Motor neuron (in vitro differentiated cells): ENCODE measurements at regions not wholly inside any gene's neighbourhood (a gene's known extent, or its start where the extent isn't known, plus 50 kb on each side); places are given as distances from the start of the nearest gene placed in this dataset.

ENCODE experiments used
- ATAC-seq, 8 experiments: fragments of 200-7000 bp; cut with Tn5 transposase; replicated peaks in 6 of 8; 2 replicates each; pipeline ENCODE4 v1.8.0; 2021; ENCODE audit warnings: mild to moderate bottlenecking in 8 of 8, moderate library complexity in 8 of 8
- H3K27ac ChIP-seq, 2 donors: fragments of 250-450 bp; sonication (Bioruptor Pico); 2 replicates each; pipeline ENCODE4 v1.9.0; 2021; ENCODE audit warnings: antibody characterized with exemption in 2 of 2, mild to moderate bottlenecking in 2 of 2, moderate library complexity in 1 of 2
- H3K4me1 ChIP-seq, 2 donors: fragments of 250-450 bp; sonication (Bioruptor Pico); replicated peaks in 1 of 2; 2 replicates each; pipeline ENCODE4 v1.6.1; 2021; ENCODE audit warnings: antibody characterized with exemption in 2 of 2, mild to moderate bottlenecking in 2 of 2, moderate library complexity in 1 of 2
- H3K4me3 ChIP-seq, 5 donors: fragments of 250-450 bp; sonication (Bioruptor Pico); 2 replicates each; pipeline ENCODE4 v1.9.0; 2021; ENCODE audit warnings: antibody characterized with exemption in 5 of 5, mild to moderate bottlenecking in 5 of 5, moderate library complexity in 4 of 5
- WGBS, 10 experiments: fragments of 450-650 bp; shearing (Covaris generic); methylation state at CpG; one replicate each; pipeline ENCODE4 v1.0.0; 2022; 5-methylcytosine and 5-hydroxymethylcytosine counted together
- in situ Hi-C, 9 experiments: fragments of 400-800 bp; cut with MboI; loops; one replicate each; pipeline ENCODE4 v1.15.0; 2021; ENCODE audit warnings: low sequenced_read_pairs in 9 of 9, low pct_unique_long_range_greater_than_20kb in 2 of 9; ENCODE audit not compliant: unreplicated experiment in 9 of 9

DNA sequence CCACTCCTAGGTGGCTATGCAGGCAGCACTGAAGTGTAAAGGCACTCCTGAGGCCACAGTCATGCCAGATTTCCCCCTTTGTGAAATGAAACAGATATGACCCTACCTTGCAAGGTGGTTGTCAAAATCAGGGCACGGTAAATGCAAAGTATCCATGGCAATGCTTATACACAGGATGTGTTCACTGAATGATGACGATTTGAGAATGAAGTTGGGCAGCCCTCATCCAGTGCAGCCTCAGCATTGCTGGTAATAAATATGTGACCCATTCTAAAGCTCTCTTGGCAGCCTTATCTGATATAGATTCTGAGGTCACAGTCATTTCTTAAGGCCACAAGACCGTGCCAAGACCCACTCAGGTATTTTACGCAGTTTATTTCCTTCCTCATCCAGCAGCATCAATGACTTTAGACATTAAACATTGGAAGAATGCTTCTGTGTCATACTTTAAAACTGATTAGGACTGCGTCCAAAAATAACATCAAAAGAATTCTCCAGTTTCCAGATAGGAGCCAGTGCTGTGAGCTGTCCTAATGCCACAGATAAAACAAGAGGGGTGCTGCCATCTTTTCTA, 125.5 kb upstream of the SERTAD2 start:
- no peak overlapping the region for H3K27ac ChIP-seq
- in situ Hi-C loops = no loop called here
- no peak overlapping the region for H3K4me3 ChIP-seq
- WGBS, 10 experiments = 26 to 100% (median 83%) methylated on average over 1 to 5 of the region's 5 CpGs; no CpG with 5 or more reads in 1 of the 10 experiments
- no peak for ATAC-seq
- H3K4me1 ChIP-seq = no peaks in the 10 kb centered on the region

DNA sequence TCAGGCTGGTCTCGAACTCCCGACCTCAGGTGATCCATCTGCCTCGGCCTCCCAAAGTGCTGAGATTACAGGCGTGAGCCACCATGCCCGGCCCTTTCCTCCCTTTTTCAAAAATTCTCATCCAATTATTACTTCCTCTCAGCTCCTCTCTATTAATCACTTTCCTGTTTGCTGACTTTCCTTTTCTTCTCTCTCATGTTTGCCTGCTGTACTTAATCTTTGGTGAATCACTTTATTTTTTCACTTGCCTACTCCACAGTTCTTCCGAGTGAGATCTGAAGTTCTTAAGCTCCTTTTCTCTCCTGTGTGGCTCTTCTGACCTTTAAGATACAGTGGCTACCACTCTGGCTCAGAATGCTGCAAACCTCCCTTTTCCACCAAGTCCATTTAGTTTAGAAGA, 126.3 kb upstream of the SERTAD2 start:
- Histone ChIP-seq H3K4me1 (no peaks in the 10 kb centered on the region), H3K4me3 (no peak overlapping the region), H3K27ac (no peak overlapping the region)
- no peak for ATAC-seq
- WGBS, 10 experiments = 56 to 100% (median 98%) methylated on average over 1 to 6 of the region's 6 CpGs
- in situ Hi-C loops = no loop called here

DNA sequence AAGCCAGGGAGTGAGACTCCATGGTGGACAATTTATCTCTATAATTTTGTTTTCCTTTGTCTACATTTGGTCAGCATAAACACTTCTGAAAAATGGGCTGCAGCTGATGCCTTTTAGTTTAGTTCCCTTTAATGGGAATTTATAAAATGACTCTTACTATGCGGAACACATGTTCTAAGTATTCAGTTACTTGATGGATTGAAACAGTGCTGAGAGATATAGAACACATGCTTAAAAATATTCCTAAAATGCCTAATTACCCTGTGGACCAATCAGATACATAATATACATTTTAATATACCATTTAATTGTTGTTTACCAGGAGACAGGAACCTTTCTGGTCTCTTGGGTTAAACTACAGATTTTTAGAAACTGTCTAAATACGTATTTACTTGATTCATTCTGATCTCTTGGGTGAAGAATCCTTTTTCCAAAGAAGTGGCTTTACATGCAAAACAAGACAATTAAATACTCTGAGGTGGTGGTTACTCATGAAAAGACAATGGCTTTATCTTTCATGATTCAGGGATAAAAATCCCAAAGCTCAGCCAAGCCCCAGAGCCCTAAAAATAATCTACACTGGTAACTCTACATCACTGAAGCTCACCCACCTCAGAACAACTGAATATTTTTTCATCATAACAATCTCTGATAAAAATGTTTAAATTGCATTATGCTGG, 128.1 kb upstream of the SERTAD2 start:
- no peak overlapping the region for H3K4me3 ChIP-seq
- in situ Hi-C loops = no loop called here
- ATAC-seq = no peak
- no peak overlapping the region for H3K27ac ChIP-seq
- 33 to 100% (median 91%) methylated on average over 1 to 2 of the region's 2 CpGs for WGBS, 10 experiments
- no peaks in the 10 kb centered on the region for H3K4me1 ChIP-seq

DNA sequence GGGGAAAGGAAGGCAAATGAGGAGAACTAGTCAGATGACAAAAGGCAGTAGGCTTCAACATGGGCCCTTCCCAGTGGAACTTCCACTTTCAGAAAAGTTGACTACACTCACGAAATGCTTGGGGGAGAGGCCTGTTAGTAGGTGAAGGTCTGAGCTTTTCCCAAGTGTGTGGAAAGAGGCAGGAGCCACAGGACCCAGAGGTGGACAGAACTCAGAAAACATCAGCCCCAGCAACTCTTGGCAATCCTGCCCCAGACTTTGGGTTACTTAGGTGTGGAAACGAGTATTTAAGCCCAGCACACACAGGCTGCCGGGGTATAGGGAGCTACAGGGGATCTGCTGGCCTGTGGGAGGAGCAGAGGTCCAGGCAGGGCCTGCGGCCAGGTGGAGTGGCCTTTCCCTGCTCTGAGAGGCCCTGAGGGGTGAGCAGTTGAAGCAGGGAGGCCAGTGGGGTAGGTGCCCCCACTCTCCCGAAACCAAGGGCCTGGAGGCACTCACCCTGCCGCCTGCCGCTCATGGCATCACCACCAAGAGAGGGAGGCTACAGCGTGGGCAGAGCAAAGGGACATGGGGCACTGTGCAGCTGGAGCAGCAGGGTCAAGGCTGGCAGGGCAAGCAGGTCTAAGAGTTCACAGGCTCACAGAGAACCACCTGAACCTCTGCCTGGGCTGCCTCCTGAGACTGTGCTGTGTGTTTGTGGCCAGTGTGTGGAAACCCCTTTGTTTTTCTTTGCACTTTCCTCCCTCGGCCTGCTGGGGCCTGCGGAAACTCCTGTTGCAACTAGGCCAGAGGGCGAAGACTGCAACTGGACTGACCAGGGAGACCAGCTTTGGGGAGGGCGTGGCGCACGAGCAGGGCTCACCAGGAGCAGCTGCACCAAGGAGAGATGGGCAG, 130.7 kb upstream of the SERTAD2 start:
- Histone ChIP-seq H3K27ac (no peak overlapping the region), H3K4me3 (no peak overlapping the region), H3K4me1 (no peaks in the 10 kb centered on the region)
- in situ Hi-C loops = no loop called here
- WGBS, 10 experiments = 25 to 100% (median 82%) methylated on average over 1 to 7 of the region's 14 CpGs; no CpG with 5 or more reads in 3 of the 10 experiments
- ATAC-seq = no peak

DNA sequence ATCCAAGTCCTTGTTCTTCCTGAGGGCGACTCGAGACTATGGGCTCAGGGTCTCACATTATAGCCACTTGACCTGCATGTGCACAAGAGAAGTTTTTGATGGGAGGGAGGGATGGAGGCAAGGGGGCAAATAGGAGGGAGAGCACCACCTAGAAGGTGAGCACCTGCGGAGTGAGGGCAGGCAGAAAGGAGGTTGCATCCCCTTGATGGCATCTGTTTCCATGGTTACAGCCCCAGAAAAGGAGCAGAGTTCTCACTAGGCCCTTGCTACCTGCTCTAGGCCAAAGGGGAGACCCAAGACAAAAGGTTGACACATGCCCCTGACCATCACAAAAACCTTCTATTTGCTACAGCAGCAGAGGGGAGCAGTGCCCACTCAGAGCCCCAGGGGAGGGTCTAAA, 131.5 kb upstream of the SERTAD2 start:
- Histone ChIP-seq H3K4me3 (no peak overlapping the region), H3K27ac (no peak overlapping the region), H3K4me1 (no peaks in the 10 kb centered on the region)
- in situ Hi-C loops = no loop called here
- WGBS, 10 experiments = 42 to 100% (median 90%) methylated on average over 1 to 2 of the region's 3 CpGs; no CpG with 5 or more reads in 6 of the 10 experiments
- ATAC-seq = no peak

DNA sequence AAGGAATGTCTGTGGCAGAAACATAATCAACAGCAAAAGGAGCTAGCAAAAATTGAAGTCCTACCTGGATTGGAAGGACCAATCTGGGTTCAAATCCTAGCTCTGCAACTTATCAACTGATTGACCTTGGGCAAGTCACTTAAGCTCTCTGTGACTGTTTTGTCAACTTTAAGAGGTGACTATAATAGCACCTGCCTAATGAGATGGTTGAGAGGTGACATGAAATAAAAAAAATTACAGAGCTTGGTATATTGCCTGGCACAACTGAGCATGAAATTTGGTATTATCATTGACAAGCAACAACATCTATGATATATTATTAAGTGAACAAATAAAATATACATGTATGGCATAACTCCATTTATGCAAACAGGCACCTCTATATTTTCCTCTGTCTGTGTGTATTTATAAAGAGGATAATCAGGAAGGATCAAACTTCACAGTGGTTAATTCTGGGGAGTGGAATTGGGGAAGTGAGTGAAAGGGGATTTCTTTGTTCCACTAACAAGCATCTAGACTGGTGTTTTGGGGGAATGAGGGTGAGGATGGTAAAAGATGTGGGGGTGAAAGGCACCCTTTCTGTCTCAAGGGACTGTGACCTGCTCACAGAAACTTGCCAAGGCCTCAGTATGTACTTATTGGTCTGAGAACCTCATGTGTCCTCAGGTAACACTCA, 132.8 kb upstream of the SERTAD2 start:
- in situ Hi-C loops = no loop called here
- H3K4me3 ChIP-seq = no peak overlapping the region
- no peak for ATAC-seq
- H3K4me1 ChIP-seq = no peaks in the 10 kb centered on the region
- no peak overlapping the region for H3K27ac ChIP-seq

DNA sequence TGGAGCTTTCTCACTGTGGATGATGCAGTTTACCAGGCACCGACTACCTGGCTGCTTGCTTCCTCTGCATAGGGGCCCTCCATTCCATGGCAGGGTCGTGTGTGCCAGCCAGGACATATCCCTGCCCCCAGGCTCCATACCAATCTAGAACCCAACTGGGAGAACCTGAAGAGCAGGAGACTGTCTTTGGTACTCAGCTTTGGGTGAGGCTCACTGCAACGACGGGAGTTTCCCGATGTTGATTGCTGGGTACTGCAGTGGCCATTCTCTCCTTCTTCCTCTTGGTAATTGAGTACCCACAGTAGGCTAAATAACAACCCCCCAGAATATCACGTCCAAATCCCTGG, 133.3 kb upstream of the SERTAD2 start:
- Histone ChIP-seq H3K4me3 (no peak overlapping the region), H3K27ac (no peak overlapping the region), H3K4me1 (no peaks in the 10 kb centered on the region)
- in situ Hi-C loops = no loop called here
- no peak for ATAC-seq
- 40 to 92% (median 73%) methylated on average over 1 to 5 of the region's 6 CpGs; no CpG with 5 or more reads in 5 of the 10 experiments for WGBS, 10 experiments

DNA sequence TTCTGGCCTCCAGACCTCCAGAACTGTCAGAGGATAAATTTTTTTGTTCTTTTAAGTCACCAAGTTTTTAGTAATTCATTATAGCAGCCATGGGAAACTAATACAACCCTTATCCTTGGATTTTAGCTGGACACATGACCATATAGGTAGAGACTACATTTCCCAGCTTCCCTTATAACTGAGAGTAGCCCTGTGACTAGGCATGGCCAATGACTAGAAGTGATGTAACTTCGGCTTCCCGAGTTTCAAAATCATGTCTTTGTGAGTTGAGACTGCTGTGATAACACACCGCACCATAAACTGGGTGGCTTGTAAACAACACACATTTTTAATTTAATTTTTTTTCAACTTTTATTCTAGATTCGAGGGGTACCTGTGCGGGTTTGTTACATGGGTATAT, 134.0 kb upstream of the SERTAD2 start:
- H3K4me3 ChIP-seq = no peak overlapping the region
- H3K27ac ChIP-seq = no peak overlapping the region
- in situ Hi-C loops = no loop called here
- 20 to 100% (median 73%) methylated on average over 1 to 5 of the region's 5 CpGs for WGBS, 10 experiments
- ATAC-seq = peak in 1 of 8 experiments; percentile 42
- H3K4me1 ChIP-seq = no peaks in the 10 kb centered on the region

DNA sequence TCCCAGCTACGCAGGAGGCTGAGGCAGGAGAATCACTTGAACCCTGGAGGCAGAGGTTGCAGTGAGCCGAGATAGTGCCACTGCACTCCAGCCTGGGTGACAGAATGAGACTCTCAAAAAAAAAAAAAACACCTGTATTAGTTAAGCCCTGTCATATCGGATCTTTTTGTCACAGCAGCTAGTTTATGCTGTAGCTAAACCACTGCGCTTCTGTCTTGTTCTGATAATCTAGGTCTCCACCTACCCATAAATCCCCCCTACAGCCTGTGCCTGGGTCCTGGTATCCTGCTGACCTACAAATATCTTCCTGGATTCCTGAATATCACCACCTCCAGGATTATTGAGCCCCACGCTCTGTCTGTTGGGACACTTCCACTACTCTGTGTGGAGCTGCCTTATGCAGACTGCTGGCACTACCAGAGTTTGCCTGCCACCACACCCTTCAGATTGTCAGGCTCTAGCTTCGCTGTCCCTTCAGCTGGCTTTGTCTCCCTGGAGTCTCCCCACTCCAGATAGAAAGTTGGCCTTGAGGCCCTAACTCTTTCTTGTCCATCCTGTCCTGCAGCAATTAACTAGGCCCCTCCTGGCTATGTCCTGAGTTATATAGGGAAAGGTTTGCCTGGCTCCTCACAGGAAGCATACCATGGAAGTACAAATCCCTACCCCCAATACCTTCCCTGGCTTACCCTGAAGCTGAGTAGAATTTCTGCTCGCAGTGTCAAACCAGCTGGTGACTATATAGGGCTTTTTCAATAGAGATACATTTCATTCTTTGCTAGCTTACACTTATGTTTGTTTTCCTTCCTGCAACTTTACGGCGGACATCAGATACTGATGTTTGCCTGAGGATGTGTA, 136.0 kb upstream of the SERTAD2 start:
- ATAC-seq = peak in 1 of 8 experiments; percentile 39
- WGBS, 10 experiments = 60 to 98% (median 81%) methylated on average over 1 to 8 of the region's 9 CpGs; no CpG with 5 or more reads in 1 of the 10 experiments
- Histone ChIP-seq H3K27ac (no peak overlapping the region), H3K4me1 (no peaks in the 10 kb centered on the region), H3K4me3 (no peak overlapping the region)
- in situ Hi-C loops = no loop called here

DNA sequence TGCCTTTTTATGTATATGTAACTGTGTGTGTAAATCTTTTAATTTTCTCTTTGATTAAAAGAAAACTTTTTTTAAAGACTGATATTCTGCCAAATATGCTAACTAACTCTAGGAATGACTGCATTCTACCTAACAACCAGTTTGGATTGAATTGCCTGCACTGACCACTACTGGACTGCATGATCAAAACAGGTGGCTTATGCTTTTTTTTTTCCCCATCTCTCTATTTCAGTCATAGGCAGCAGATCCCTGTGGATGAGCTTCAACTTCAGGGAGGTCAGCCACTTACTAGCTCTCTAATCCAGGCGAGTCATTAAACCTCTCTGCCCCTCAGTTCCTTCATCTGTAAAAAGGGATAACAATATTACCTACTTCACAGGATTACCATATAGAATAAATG, 138.6 kb upstream of the SERTAD2 start:
- no peaks in the 10 kb centered on the region for H3K4me1 ChIP-seq
- in situ Hi-C loops = no loop called here
- H3K27ac ChIP-seq = no peak overlapping the region
- H3K4me3 ChIP-seq = no peak overlapping the region
- ATAC-seq = peak in 2 of 8 experiments; percentile 43 to 60
- 63 to 100% (median 85%) methylated on average over 1 of the region's 1 CpG; no CpG with 5 or more reads in 2 of the 10 experiments for WGBS, 10 experiments

DNA sequence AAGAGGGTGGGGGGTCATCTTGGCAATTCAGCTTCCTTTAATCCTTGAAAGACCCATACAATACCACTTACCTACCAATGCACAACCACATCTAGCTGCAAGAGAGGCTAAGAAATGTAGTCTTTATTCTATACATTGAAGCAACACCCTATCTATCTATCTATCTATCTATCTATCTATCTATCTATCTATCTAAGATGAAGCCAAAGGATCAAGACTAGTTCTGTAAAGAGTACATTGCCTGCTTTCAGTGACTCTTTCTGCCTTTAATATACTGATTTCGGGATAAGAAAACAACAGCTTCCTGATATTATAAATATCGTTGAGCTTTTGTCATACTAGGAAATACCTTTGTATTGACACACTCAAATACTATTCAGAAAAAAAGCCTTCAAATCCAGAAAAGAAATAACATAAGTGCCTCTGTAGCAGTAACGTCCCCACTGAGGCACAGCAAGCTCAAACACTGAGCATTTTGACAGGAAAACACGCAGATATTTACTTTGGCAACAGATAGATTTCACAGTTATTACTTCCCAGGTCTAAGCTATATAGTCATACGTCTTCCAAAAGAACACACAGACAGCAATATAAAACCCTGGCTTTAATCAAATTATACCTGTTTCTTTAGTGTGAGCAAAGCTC, 139.4 kb upstream of the SERTAD2 start:
- 44 to 100% (median 84%) methylated on average over 1 to 5 of the region's 5 CpGs; no CpG with 5 or more reads in 1 of the 10 experiments for WGBS, 10 experiments
- Histone ChIP-seq H3K4me3 (no peak overlapping the region), H3K27ac (no peak overlapping the region), H3K4me1 (no peaks in the 10 kb centered on the region)
- no peak for ATAC-seq
- in situ Hi-C loops = no loop called here

DNA sequence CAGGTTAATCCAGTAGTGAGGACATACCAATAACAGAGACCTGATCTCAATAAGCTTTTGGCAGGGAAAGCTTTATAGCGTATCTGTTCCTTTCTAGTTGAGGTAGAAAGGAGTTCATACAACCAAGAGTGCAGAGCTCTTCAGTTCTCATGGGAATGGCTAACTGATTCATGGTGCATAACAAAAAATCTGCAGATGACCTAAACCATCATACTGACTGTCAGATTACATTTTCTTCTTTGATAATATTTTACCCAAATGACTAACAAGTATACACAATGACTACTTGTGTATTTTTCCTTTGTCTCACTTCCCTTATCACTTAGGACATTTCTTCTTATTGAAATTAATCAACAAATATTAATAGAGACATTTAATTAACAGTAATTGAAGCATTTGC, 140.0 kb upstream of the SERTAD2 start:
- no peak overlapping the region for H3K4me3 ChIP-seq
- no peak overlapping the region for H3K27ac ChIP-seq
- ATAC-seq = no peak
- H3K4me1 ChIP-seq = no peaks in the 10 kb centered on the region
- WGBS, 10 experiments = 83 to 100% (median 91%) methylated on average over 1 of the region's 1 CpG; no CpG with 5 or more reads in 3 of the 10 experiments
- in situ Hi-C loops = no loop called here
